GM21423 (cell line): ENCODE measurements at regions not wholly inside any gene's neighbourhood (a gene's known extent, or its start where the extent isn't known, plus 50 kb on each side); places are given as distances from the start of the nearest gene placed in this dataset.

ENCODE experiments used
- ATAC-seq: cut with Tn5 transposase; IDR thresholded peaks from one replicate; pipeline ENCODE4 v1.9.1; 2021; ENCODE audit warnings: mild to moderate bottlenecking, moderate library complexity; ENCODE audit not compliant: unreplicated experiment

- ATAC-seq, result no peak
These were observed 340.1 kb downstream of the MATN1 start for GRCh38 chr1:30383221-30383711.

- ATAC-seq, result no peak
These were observed 340.9 kb downstream of the MATN1 start for GRCh38 chr1:30382496-30382895.

- no peak for ATAC-seq
These were observed 341.6 kb downstream of the MATN1 start for GRCh38 chr1:30381671-30382365.

- no peak for ATAC-seq
These were observed 342.1 kb downstream of the MATN1 start for GRCh38 chr1:30381266-30381665.

GRCh38 chr1:30380625-30380984, 342.8 kb downstream of the MATN1 start:
- ATAC-seq, result no peak

- no peak for ATAC-seq
These were observed 343.4 kb downstream of the MATN1 start for GRCh38 chr1:30379684-30380624.

GRCh38 chr1:30378991-30379581, 344.3 kb downstream of the MATN1 start:
- no peak for ATAC-seq

GRCh38 chr1:30378003-30378596, 345.3 kb downstream of the MATN1 start:
- ATAC-seq, result no peak

GRCh38 chr1:30377230-30378002, 346.0 kb downstream of the MATN1 start:
- ATAC-seq, result no peak

GRCh38 chr1:30376054-30376697, 347.2 kb downstream of the MATN1 start:
- no peak for ATAC-seq

- ATAC-seq, result no peak
These were observed 348.2 kb downstream of the MATN1 start for GRCh38 chr1:30375156-30375555.

GRCh38 chr1:30374400-30375070, 348.9 kb downstream of the MATN1 start:
- ATAC-seq, result no peak

GRCh38 chr1:30373471-30374399, 349.6 kb downstream of the MATN1 start:
- ATAC-seq, result no peak

- ATAC-seq, result no peak
These were observed 350.5 kb downstream of the MATN1 start for GRCh38 chr1:30372792-30373433.

GRCh38 chr1:30371888-30372791, 351.2 kb downstream of the MATN1 start:
- no peak for ATAC-seq

GRCh38 chr1:30371179-30371788, 352.1 kb downstream of the MATN1 start:
- ATAC-seq, result no peak
